IPS DF 4.7 (cell line): ENCODE measurements at regions not wholly inside any gene's neighbourhood (a gene's known extent, or its start where the extent isn't known, plus 50 kb on each side); places are given as distances from the start of the nearest gene placed in this dataset.
A peak's percentile ranks its signal among the peaks of the same experiment; 100 is the strongest.
"Not testable (repeated sequence)": the region's sequence is repeated elsewhere in the genome, so short reads cannot be mapped to it uniquely, and the experiment has no call there.

Experiments used
- DNase-seq: peaks from one replicate; pipeline ENCODE4 v3.0.0-alpha.2; 2013; ENCODE audit warnings: low spot score; ENCODE audit errors: extremely low read depth

DNA sequence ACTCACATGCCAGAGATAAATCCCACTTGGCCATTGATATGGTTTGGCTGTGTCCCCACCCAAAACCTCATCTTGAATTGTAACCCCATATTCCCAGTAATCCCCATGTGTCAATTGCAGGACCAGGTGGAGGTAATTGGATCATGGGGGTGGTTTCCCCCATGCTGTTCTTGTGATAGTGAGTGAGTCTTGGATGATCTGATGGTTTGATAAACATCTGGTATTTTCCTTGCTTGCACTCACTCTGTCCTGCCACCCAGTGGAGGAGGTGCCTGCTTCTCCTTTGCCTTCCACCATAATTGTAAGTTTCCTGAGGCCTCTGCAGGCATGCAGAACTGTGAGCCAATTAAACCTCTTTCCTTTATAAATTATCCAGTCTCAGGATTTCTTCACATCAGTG lies 50.4 kb upstream of the B3GAT2 start:
- not testable (repeated sequence) for DNase-seq

DNA sequence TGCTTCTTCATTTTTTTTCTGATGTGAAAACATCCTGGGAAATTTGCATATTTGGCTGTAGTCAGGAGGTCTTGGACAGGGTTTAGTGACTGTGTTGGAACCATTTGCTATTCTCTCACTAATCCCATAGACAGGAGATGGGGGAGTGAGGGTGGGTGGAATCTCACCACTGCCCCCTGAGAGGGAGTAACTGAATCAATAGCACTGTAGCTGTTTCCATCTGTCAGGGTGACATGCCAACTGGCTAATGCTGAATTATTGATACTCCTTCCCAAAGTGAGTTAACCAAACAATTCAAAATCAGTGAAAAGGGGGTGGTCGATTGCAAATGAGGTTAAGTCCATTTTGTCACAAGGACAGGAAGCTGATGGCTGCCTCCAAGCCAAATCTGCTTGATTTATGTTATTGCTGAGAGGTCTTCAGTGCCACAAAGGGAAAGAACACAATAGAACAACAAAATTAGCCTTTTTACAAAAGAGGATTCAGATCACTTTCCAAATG lies 55.1 kb upstream of the B3GAT2 start:
- no peak for DNase-seq

DNA sequence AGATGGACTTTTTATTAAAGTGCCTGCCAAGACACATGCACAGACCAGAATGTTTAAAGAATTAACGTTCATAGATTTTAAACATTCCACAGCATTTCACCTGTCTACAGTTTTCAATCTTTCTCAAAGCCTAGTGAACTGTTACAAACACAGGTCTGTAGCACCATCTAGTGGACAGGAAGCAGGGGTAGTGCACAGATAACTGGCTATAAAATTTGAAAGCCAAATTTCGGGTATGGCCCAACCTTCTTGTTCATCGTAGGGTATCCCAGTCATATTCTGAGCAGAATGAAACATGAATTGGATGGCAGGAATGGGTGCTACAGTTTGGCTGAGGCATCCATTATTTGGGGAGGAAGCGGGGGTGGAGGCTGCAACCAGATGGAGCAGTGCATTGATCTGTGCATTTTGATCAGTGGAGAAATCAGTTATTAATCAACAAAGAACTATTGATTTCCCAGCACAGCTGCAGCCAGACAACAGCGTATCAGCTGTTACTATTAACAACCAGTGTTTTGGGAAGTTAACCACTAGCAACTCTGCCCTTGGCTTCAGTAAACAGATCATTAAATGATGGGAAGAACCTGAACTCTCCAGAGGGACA lies 56.1 kb upstream of the B3GAT2 start:
- no peak for DNase-seq

DNA sequence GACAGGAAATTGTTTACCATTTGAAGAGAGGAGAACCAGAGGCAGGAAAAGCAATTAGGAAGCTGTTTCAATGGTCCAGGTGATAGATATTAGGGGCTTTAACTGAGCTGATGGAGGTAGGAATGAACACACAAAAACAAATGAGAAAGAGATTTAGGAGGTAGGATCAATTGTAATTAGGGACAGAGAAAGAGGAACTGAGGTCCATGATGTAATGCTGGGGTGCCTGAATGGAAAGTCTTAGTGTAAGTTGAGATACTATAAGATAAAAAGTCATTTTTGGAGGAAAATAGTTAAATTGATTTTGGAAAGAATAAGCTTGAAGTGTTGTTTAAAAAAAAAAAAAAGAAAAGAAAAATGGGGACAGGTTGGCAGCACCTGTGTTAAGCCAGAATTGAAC lies 58.5 kb upstream of the B3GAT2 start:
- no peak for DNase-seq

DNA sequence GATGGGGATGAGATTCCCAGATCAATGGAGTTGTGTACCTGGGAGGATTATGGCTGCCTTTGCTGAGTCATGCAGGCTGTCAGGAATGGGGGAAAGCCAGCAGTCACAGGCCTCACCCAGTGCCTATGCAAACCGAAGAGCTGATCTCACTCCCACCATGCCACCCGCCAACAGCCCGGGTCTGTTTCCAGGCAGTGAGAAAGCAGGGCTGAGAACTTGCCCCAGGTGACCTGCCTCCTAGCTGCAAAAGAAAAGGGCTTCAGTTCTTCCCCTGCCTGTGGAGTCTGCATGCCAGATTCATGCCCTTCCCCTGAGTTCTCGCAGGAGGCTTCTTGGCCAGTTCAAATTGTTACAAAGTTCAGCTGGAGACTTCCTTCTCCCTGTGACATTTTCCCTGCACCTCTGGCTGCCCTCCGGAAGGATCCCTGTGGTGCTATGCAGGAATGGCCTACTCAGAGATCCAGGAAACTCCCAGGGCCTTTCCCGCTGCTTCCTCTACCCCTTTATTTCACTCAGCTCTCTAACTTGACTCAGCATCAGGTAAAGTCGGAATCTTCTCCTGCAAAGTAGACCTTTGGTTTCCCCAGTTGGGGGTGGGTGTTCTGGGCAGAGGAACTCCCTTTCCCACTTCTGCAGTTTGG lies 71.5 kb upstream of the B3GAT2 start:
- peak; percentile 19 for DNase-seq

DNA sequence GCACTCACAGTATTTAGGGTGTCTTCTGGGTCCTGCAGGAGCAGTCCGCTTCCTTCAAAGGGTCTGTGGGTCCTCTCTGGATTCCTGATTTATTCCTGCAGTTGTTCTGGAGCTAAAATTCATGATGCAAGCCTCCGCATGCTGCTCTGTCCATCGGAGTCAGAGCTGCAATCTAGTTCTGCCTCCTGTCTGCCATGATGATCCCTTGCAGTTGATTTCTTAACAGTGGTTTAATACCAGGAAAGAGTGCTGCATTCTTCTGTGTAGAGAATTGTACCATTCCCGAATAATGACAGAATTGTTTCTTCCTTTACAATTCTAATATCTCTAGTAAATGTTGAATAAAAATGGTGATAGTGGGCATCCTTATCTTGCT lies 72.0 kb upstream of the B3GAT2 start:
- DNase-seq: no peak

DNA sequence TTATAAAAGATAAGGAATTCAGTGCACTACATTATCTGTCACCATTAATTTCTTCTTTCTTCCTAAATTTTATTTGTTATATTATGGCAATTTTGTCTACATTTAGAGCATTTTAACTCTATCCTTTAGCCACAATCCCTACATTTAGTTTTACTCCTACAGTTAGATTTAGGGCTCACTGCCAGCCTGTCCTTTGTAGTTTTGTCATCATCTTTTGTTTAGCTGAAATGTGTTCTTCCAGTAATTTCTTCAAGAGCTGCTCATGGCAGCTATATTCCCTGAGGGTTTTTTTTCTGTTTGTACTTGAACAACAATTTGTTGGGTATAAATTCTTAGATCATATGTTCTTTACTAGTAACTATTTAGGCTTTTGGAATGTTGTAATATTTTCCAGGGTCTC lies 72.7 kb upstream of the B3GAT2 start:
- DNase-seq: no peak

DNA sequence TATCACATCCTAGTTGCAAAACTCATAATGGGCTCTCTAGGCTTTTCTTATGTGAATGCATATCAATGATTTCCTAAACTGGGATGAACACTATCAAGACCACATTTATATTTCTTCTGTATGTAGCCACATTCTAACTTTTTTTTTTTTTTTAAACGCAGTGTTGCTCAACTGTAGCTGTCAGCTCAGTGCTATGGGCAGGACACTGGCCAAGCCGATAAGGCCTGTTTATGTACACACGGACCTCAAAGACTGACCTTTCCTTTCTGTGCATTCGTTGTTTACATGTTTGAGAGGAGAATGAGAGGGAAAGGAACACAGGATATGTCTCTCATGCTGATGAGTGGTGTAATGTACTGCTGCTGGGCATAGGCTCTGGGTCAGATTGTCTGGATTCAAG lies 75.1 kb upstream of the B3GAT2 start:
- no peak for DNase-seq

DNA sequence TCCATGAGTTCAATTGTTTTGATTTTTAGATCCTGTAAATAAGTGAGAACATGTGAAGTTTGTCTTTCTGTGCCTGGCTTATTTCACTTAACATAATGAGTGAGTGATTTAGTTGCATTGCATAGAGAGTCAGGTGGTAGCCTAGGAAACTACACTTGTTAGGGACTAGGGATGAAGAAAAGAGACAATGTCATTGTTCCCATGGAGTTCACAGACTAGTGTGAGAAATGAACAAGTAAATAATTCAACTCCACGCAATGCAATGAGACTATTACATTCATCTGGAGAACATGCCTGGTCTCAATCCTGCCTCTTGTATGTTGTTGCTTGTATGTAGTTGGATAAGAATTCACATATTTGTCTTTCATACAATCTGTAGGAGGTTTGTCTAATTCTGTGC lies 76.3 kb upstream of the B3GAT2 start:
- no peak for DNase-seq

DNA sequence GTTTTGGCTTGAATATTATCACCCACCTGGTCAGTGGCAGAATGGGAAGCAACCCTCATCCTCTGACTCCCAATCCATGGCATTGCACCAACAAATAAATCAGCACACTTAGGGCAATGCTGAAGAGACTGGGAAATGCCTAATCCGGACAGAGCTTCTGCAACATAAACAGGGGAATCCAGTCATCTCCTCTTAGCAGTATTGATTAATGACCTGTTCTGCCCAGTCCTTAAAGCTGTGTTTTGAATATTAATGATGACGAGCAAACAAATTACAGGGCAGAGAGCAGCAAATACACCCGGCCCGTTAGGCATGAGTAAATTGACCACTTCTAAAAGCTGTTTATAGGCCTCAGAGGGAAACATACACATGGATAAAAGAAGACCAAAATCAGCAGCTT lies 77.0 kb upstream of the B3GAT2 start:
- no peak for DNase-seq

DNA sequence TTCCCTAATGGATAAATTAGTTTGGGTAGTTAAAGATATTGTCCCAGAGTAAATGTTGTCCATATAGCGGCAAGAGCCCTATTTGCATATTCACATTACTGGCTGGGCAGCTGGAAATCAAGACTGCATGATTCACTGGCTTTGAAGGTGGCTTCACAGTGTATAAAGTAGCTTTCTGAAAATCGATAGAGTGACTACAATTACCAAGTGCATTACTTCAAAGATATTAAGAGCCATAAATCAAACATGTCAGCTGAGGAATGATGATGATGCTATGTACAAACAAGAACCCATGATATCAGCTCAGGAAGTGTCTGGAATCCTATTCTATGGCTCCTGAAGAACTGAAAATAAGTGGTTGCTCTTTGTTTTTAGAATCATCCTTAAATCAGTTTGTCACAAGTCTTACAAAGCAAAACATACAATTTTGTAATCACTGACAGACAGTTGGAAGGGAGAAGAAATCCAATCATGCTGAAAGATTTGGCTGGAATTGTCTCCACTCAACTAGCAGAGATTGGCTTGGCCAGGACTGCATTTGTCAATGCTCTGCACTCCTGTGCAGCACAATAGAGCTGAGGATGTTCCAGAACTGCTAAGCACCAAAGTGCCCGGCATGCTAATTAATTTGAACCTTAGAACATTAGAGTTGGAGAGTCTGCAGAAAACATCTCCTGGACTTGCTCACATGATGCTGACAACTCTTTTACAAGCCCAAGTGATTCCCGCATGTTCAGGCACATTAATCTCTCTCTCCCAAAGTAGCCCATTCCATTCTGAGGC lies 77.9 kb upstream of the B3GAT2 start:
- no peak for DNase-seq

DNA sequence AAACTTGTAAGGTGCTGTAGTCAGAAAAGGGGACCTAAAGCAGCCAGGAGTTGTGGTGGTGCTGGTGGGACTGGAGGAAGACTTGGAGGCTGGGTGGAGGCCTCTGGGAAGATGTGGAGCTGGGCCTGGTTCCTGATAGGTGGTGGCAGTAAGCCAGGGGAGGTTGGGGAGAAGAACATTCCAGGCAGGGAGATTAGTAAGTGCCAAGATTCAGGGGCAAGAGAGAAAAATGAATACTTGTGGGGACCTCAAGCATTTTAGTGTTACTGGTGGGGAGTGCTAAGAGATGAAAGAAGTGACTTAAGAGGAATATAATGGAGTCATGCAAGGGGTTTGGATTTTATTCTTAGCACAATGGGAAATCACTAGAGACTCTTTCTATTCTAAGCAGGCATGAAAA lies 79.0 kb upstream of the B3GAT2 start:
- DNase-seq: no peak

DNA sequence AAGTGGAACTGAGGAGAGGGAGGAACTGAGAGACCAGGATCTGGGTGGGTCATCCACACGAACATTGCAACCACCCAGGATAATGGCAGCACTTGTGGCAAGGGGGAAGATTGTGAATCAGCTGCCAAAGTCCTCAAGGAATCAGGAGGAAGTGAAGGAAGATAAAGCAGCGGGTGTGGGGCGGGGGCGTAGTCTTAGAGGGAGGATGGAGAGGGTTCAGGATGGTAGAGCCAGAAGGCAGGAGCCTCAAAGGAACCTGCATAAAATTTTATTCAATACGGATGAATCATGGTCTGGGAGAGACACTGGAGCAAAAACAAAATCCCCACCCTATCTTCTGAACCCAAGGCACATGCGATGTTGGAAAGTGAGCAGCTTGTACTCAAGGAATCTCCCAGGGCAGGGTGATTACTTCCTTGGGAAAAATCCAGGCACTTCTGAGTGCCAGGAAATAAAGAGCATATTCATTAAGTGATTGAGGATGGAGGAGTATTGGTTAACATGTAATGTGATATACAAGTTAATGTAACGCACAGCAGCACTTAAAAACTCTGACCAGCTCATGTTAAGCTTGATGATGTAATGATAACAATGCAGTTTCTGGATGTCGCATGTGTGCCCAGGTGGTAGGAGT lies 82.0 kb upstream of the B3GAT2 start:
- DNase-seq: no peak

DNA sequence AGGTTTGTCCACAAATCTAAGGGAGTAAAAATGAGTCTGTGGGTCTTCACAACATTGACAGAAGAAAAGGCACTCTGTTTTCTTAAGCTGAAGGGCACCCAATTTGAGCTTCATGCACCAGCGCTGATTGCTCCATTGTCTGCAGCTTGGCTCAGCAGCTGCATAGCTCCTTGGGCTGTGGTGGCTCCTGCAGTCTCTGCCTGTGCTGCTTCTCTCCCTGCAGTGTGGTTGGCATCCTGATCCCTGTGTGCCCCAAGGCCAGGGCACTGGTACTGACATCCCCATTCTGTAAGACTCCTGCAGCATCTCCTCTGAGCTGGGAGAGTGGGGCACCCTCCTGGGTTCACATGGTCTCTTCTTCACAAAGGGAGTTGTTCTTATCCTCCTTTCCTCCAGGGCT lies 83.2 kb upstream of the B3GAT2 start:
- DNase-seq: no peak

DNA sequence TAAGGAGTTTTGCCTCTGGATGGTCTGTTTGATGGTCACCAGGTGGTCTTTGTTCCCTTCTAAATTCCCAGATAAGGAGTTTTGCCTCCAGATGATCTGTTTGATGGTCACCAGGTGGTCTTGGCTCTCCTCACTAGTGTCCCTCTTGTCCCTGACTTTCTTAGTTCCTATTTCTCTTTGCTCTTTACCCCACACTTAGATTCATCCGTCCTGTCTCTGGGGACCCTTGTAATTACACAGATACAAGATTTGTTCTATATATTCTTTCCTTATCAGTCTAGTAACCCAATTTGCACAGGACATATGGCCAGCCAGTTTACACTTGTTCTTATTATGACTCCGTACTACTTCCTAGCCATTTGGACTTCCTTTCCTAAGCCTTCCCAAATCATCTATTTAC lies 84.0 kb upstream of the B3GAT2 start:
- no peak for DNase-seq

DNA sequence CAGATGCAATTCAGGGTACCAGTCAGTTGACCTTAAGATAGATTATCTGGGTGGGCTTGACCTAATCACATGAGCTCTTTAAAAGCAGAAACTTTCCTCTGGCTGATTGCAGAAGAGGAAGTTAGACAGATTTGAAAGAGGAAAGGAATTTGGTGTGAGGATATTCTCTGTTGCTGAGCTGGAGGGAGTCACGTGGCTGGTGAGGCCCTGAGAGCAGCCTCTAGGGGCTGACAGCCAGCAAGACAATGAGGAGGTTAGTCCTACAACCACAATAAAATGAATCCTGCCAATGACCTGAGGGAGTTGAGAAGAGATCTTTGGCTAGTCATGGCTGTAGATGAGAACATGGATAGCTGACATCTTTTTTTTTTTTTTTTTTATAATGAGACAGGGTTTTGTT lies 87.0 kb upstream of the B3GAT2 start:
- no peak for DNase-seq

DNA sequence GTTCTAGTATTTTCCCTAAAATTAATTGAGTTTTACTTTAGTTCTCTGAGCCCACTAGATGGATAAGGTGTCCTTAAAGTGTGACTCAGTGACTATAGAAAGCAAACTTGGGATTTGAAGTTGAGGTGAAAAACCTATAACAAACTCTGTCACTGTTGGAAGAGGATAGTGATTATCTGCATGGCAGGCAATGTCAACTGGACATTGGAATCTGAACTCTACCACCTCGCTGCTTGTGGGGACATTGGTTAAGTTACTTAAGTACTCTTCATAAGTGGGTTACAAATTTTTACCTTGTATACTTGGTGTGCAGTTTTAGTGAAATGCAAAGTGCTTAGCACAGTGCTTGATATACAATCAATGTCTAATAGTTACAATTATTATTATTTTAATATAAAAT lies 87.9 kb upstream of the B3GAT2 start:
- no peak for DNase-seq

DNA sequence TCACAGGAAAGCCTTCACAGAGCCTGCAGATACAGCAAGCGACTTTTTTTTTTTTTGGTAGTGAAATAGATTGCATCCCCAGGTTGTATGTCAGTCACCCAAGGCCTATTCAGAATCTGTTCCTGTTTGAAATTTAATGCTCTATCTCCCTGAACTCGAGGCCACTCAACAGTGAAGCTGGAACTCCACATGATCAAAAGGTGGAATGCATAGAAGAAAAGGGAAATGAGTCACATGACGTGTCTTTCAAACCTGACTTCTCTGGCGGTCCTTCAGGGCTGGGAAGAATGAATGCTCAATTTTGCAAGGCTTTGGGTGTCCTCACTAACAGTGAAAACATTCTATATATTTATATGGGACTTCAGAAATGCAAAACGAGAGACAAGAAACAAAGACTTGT lies 88.4 kb upstream of the B3GAT2 start:
- no peak for DNase-seq

DNA sequence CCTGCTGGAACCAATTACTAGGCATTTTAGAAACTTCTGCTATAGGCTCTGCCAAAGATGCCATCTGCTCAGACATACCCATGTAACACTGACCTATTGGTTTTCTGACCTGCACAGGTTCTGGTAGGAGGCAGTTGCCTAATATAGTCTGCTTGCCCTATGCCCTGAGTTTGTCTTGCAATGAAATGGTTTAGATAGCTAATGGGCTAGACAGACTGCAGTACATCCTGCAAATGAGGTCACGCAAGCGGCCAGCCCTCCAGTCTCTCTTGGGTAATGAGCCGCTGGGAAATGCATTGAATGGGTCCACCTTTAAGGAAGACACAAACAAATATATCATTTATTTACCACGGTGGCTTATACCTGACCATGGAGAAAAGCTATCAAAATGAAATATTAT lies 90.6 kb upstream of the B3GAT2 start:
- DNase-seq: no peak

DNA sequence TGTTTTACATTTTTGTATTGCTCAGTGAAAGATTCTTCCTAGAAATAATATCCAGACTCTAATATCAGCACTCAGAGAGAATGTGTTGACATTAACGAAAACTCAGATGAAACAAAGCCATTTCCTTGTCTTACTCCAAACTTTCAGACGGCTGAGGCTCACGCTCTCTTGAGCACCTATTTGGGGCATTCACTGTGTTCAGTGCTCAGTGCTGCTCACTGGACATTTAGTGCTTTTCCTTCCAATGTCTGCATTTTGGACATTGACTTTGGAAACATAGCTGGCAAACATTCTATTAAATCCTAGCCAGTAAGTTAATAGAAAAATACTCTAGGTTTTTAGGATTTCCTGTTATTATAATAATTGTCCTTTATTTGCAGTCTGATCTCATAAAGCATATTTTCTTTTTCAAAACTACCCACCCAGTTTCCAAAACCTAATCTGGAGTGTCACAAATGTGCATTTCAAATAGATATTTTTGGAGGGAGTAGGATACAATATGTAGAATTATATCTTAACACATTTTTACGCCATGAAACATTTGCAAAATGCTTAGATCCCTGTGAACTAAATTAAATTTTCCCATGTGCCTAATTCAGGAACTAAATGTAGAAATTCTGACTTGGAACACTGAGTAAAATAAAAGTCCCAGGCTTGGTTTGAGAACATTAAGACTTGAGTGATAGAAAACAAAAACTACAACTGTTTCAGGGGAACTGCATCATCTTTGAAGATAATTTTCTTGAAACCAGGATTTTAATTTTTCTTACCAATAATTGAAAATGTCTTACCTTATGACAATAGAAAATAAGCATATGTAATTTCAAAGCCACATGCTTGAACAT lies 91.7 kb upstream of the B3GAT2 start:
- DNase-seq: no peak

DNA sequence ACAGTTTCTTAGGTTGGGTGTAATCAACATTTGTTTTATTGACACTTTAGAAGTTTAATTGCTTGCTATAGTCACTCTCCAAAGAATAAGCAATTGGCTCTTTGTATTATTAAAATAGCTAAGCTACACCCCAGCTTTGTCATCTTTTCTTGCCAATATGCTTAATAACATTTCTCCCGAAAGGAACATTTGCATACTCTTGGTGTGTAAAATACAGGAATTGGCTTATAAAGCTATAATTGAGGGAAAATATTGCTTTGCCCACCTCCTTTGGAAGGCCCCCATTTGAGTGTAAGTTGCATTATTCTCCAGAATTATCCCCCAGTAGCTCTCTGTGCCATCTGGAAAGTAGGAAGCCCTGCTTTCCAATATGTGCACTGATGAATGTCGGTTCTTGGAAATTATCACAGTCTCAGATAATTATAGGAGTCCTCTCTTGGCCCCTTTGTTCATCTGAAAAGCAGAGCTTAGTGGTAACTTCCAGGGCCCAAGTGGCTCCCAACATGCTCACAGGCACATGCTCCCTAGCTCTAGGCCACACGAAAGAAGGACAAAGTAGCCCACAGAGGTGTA lies 92.4 kb upstream of the B3GAT2 start:
- DNase-seq: no peak
